ENCODE measurements at regions not wholly inside any gene's neighbourhood (a gene's known extent, or its start where the extent isn't known, plus 50 kb on each side); places are given as distances from the start of the nearest gene placed in this dataset.

DNA sequence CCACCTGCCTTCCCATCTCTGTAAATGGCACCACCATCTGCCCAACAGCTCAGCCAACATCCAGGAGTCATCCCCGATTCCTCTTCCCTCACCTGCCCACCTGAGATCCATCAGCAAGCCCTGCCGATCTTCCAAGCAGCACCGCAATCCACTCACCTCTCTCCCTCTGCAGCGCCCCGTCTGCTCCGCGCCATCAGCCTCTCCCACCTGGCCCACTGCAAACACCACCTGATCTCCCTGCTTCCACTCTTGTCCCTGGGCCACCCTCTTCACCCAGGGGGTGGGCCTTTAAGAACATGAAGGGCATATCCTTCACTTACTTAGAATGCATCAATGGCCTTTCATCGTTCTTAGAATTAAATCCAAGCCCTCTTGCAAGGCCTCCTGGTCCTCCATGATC is 457.3 kb upstream of the SULF2 start:
- TF ChIP-seq ZNF274 (IDR thresholded peaks at IDR 0.05; ENCODE audit: low read depth, low read length) = no peak
- no peak for TF ChIP-seq YY1 (IDR thresholded peaks at IDR 0.05; ENCODE audit: insufficient read depth, insufficient read length)
